ENCODE measurements at regions not wholly inside any gene's neighbourhood (a gene's known extent, or its start where the extent isn't known, plus 50 kb on each side); places are given as distances from the start of the nearest gene placed in this dataset.

- TF ChIP-seq CTCF (IDR thresholded peaks at IDR 0.05) (peak in 1 of 4 experiments; percentile 27), EP300 (IDR thresholded peaks at IDR 0.05) (no peak), POLR2A (IDR thresholded peaks at IDR 0.05) (no peak)
Observed at GRCh38 chr13:97810152-97810551, 143.3 kb upstream of the IPO5 start.
